ENCODE measurements at regions not wholly inside any gene's neighbourhood (a gene's known extent, or its start where the extent isn't known, plus 50 kb on each side); places are given as distances from the start of the nearest gene placed in this dataset.

- TF ChIP-seq CTCF (IDR thresholded peaks at IDR 0.05; ENCODE audit: poor library complexity) (no peak), EZH2 (IDR thresholded peaks at IDR 0.05; ENCODE audit: borderline replicate concordance) (no peak), EZH2phosphoT487 (IDR thresholded peaks at IDR 0.05; ENCODE audit: low read depth, severe bottlenecking, unreplicated experiment) (no peak)
Measured at GRCh38 chr2:53216805-53217204, 550.8 kb upstream of the CHAC2 start.
